ENCODE measurements at regions not wholly inside any gene's neighbourhood (a gene's known extent, or its start where the extent isn't known, plus 50 kb on each side); places are given as distances from the start of the nearest gene placed in this dataset.
"Not testable (repeated sequence)": the region's sequence is repeated elsewhere in the genome, so short reads cannot be mapped to it uniquely, and the experiment has no call there.

- intact Hi-C loops (cut with DNase I) = no loop called here
- Histone ChIP-seq H3K9me3 (no peaks in the 10 kb centered on the region), H3K4me3 (no peak overlapping the region), H3K36me3 (peaks cover 0 to 26% (median 8%) of the 10 kb centered on the region in 4 donors), H3K27ac (no peak overlapping the region), H3K4me1 (no peaks in the 10 kb centered on the region), H3K27me3 (no peaks in the 10 kb centered on the region)
- WGBS, 2 donors = 92 to 94% methylated on average over 5 of the region's 5 CpGs
- DNase-seq = no peak
- TF ChIP-seq POLR2A (IDR thresholded peaks at IDR 0.05) = no peak
Observed at GRCh38 chr7:128591705-128592104, 80.4 kb upstream of the GARIN1A start.

DNA sequence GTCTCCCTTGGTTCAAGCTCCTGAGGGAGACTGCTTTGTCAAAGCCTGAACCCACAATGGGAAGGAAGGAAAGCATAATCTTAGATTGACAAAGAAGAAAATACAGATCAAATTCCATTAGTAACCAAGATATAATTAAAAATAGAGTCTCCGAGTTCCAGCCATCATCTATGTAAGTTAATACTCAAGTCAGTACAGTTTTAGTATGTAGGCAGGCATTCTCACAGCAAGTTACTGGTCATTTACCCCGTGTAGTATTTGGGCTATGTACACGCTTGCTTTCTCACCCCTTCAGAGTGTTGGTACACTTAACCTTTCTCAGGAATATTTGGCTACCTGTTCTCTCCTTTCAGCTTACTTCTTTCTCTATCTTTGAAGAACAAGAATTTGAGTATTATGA lies 79.9 kb upstream of the GARIN1A start:
- peaks cover 0 to 26% (median 8%) of the 10 kb centered on the region in 4 donors for H3K36me3 ChIP-seq
- DNase-seq; H3K9me3 ChIP-seq; H3K4me3 ChIP-seq; H3K4me1 ChIP-seq; intact Hi-C loops (cut with DNase I); H3K27me3 ChIP-seq; H3K27ac ChIP-seq: not testable (repeated sequence)
- WGBS, 2 donors = 92 to 96% methylated on average over 2 of the region's 3 CpGs

DNA sequence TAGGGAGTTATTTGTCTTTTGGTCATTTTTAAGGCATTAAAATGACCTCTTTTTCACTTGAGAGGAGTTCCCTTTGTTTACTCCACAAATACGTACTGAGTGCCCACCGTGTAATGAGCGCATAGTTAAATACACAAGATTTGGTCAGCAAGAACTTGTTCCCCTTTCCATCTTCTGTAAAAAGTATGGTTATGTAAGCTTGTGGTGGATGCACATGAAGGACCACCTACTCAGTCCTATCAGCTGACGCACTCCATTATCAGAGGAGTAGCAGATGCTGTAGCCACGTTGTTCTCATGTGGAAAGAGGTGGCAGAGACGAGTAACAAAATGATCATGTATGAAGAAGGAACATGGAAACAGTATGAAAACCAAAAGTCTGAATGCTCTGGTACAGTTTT lies 78.0 kb upstream of the GARIN1A start:
- H3K9me3 ChIP-seq; H3K27me3 ChIP-seq; DNase-seq; H3K4me3 ChIP-seq; intact Hi-C loops (cut with DNase I); H3K27ac ChIP-seq; H3K4me1 ChIP-seq: not testable (repeated sequence)
- peaks cover 0 to 26% (median 8%) of the 10 kb centered on the region in 4 donors for H3K36me3 ChIP-seq
- 91 to 93% methylated on average over 6 of the region's 6 CpGs for WGBS, 2 donors

DNA sequence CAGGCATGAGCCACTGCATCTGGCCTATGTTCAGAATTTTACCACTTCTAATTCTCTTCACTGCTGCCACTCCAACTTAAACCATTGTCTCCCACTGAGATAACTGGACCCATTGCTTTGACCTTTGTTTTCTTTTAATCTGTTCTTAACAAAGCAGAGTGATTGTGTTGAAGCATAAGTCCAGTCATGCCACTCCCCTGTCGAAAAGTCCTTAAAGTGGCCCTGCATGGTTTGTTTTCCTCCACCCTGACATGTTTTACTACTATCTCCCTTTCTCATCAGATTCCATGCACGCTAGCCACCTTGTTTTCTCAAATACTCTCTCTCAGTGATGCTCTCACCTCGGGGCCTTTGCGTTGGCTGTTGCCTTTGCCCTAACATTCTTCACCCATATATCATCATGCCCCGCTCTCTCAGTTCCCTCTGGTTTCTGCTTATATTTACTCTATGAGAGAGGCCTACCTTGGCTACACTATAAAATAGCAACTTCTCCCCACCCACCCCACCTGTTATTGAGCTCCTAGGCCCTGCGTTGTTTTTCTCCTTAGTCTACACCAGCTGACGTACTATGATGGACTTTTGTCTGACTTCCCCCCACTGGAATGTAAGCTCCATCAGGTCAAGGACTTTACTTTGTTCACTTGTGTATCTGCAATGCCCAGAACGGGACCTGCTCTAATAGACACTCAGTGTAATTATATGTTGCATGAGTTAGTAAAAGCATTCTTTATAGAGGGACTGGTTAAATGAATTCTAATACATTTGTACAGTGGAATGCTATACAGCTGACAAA lies 75.6 kb upstream of the GARIN1A start:
- H3K27me3 ChIP-seq; H3K9me3 ChIP-seq; intact Hi-C loops (cut with DNase I); DNase-seq; H3K27ac ChIP-seq; H3K4me3 ChIP-seq; H3K4me1 ChIP-seq: not testable (repeated sequence)
- 91 to 94% methylated on average over 8 of the region's 8 CpGs for WGBS, 2 donors
- H3K36me3 ChIP-seq = peaks cover 0 to 28% (median 11%) of the 10 kb centered on the region in 4 donors

DNA sequence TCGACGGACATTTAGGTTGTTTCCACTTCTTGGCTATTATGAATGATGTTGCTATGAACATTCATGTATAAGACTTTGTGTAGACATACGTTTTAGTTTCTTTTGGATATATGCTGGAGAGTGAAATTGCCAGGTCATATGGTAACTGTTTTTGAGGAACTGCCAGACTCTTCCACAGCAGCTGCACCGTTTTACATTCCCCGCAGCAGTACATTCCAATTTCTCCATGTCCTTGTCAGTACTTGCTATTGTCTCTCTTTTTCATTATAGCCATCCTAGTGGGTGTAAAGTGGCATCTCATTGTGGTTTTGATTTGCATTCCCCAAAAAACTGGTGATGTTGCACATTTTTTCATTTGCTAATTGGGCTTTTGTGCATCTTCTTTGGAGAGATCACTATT lies 73.1 kb upstream of the GARIN1A start:
- H3K4me3 ChIP-seq; H3K4me1 ChIP-seq; H3K9me3 ChIP-seq; H3K27me3 ChIP-seq; DNase-seq; H3K27ac ChIP-seq; intact Hi-C loops (cut with DNase I): not testable (repeated sequence)
- peaks cover 0 to 11% (median 3%) of the 10 kb centered on the region in 4 donors for H3K36me3 ChIP-seq
- 79 to 92% methylated on average over 5 of the region's 5 CpGs for WGBS, 2 donors

GRCh38 chr7:128608678-128609421 lies 63.2 kb upstream of the GARIN1A start:
- not testable (repeated sequence) for DNase-seq, H3K4me1 ChIP-seq, H3K9me3 ChIP-seq, H3K27me3 ChIP-seq, H3K4me3 ChIP-seq
- TF ChIP-seq, protein P1, sequence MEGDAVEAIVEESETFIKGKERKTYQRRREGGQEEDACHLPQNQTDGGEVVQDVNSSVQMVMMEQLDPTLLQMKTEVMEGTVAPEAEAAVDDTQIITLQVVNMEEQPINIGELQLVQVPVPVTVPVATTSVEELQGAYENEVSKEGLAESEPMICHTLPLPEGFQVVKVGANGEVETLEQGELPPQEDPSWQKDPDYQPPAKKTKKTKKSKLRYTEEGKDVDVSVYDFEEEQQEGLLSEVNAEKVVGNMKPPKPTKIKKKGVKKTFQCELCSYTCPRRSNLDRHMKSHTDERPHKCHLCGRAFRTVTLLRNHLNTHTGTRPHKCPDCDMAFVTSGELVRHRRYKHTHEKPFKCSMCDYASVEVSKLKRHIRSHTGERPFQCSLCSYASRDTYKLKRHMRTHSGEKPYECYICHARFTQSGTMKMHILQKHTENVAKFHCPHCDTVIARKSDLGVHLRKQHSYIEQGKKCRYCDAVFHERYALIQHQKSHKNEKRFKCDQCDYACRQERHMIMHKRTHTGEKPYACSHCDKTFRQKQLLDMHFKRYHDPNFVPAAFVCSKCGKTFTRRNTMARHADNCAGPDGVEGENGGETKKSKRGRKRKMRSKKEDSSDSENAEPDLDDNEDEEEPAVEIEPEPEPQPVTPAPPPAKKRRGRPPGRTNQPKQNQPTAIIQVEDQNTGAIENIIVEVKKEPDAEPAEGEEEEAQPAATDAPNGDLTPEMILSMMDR (IDR thresholded peaks at IDR 0.05) = peak in 3 of 4 experiments; percentile 51 to 65 (median 57)
- whole genome bisulfite sequencing, 2 donors = 11 to 17% methylated on average over 6 of the region's 6 CpGs
- Histone ChIP-seq H3K27ac (peak overlapping the region in 2 of 4 donors; percentile 28 to 37), H3K36me3 (peaks cover 0 to 26% (median 0%) of the 10 kb centered on the region in 4 donors)
- intact Hi-C loops (cut with DNase I) = loop anchor here (2.0 kb wide), 1 partner anchor 274 kb away; no protein-coding TSS in a partner anchor

DNA sequence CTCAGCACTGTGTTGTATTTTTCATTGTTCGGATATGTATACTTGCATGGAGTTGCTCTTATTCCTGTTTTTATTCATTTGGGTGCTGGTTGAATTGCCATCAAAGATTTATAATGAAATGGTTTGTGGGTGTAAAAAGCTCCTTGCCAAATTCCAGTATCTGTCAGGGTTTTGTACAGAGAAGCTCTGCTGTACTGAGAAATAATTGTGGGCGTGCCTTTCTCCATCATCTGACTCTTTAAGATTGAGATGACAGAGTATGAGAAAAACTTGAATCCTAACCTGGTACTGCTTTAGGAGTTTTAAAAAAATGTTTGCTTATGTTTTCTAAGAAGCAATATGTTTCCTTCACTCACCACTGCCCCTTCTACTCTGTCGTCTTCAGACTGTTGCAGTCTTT lies 58.7 kb upstream of the GARIN1A start:
- DNase-seq; H3K27me3 ChIP-seq; H3K4me3 ChIP-seq; H3K27ac ChIP-seq; H3K9me3 ChIP-seq; intact Hi-C loops (cut with DNase I); H3K4me1 ChIP-seq: not testable (repeated sequence)
- 92 to 95% methylated on average over 3 of the region's 3 CpGs for WGBS, 2 donors
- peaks cover 0 to 46% (median 4%) of the 10 kb centered on the region in 4 donors for H3K36me3 ChIP-seq

- H3K4me3 ChIP-seq; H3K4me1 ChIP-seq; H3K27ac ChIP-seq; intact Hi-C loops (cut with DNase I); H3K9me3 ChIP-seq; H3K27me3 ChIP-seq; DNase-seq: not testable (repeated sequence)
- H3K36me3 ChIP-seq = peaks cover 0 to 61% (median 15%) of the 10 kb centered on the region in 4 donors
- 68 to 76% methylated on average over 2 of the region's 2 CpGs for WGBS, 2 donors
Observed at GRCh38 chr7:128614812-128615211, 57.3 kb upstream of the GARIN1A start.

GRCh38 chr7:128616799-128617198 lies 55.3 kb upstream of the GARIN1A start:
- intact Hi-C loops (cut with DNase I); H3K27me3 ChIP-seq; H3K27ac ChIP-seq; H3K4me3 ChIP-seq; DNase-seq; H3K4me1 ChIP-seq; H3K9me3 ChIP-seq: not testable (repeated sequence)
- 98% methylated on average over 4 of the region's 4 CpGs for WGBS, 2 donors
- peaks cover 5 to 67% (median 21%) of the 10 kb centered on the region in 4 donors for H3K36me3 ChIP-seq

Data from sigmoid colon (tissue), 6 donors.